Brain pericyte (primary cell): ENCODE measurements at regions not wholly inside any gene's neighbourhood (a gene's known extent, or its start where the extent isn't known, plus 50 kb on each side); places are given as distances from the start of the nearest gene placed in this dataset.

ENCODE experiments used
- DNase-seq: peaks from one replicate; pipeline ENCODE4 v3.0.0-alpha.2; 2012; ENCODE audit warnings: low read depth, low spot score

- no peak for DNase-seq
Measured at GRCh38 chr2:236949089-236949905, 136.4 kb upstream of the COPS8 start.

DNA sequence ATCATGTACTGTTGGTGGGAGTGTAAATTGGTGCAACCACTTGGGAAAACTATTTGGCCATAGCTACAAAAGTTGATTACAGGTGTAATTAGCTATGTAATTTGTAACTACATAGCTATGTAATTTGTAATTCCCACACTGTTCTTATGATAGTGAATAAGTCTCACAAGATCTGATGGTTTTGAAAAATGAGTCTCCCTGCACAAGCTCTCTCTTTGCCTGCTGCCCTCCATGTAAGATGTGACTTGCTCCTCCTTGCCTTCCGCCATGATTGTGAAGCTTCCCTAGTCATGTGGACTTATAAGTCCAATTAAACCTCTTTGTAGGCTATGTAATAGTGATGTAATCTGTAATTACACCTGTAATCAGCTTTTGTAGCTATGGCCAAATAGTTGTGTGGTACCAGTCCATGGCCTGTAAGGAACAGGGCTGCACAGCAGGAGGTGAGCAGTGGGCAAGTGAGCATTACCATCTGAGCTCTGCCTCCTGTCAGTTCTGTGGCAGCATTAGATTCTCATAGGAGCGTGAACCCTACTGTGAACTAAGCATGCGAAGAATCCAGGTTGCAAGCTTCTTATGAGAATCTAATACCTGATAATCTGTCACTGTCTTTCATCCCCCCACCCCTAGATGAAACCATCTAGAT is 133.7 kb upstream of the COPS8 start:
- no peak for DNase-seq

DNA sequence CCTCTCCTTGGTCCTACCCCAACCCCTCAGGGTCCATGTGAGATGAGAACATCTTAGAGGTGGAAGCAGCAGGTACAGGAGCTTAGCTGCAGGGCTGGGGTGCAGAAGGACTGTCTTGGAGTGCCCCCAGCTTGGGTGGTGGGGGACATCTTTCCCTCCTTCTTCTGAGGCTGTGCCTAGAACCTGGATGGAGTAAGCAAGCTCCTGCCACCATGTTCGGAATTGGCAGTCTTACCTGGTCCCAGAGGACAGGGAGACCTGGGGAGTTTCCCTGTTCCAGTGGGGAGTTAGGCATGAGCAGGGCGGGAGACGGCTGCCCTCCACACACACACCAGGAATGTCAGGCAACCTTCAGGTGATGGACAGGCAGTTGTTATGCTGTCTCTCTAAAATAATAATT is 131.0 kb upstream of the COPS8 start:
- no peak for DNase-seq

- DNase-seq, result no peak
Measured at GRCh38 chr2:236955521-236956030, 130.1 kb upstream of the COPS8 start.

DNA sequence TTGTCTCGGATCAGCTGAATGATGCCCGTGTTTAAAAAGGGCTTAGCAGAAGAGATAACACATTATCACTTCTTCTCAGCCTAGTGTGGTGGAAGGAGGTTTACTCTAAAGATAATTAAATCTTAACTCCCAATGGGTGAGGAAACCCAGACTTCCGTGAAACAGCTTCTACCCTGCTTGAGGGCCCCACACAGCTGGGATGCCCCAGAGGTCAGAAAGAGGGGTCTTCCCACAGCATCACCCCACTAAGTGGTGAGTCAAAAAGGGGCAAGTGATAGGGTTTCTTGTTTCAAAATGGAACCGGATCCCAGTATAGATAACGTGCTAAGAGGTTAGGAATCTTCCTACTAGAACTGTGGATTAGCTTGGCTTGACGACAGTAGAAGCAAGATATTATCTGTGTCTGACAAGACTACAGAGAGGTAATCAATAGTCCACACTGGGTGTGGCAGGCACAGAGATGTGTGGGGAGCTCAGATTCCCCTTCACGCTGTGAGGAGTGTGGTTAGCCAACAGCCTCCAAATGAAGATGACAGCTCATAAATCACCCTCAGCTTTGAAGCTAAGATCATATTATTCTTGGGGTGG is 129.6 kb upstream of the COPS8 start:
- DNase-seq, result no peak

DNA sequence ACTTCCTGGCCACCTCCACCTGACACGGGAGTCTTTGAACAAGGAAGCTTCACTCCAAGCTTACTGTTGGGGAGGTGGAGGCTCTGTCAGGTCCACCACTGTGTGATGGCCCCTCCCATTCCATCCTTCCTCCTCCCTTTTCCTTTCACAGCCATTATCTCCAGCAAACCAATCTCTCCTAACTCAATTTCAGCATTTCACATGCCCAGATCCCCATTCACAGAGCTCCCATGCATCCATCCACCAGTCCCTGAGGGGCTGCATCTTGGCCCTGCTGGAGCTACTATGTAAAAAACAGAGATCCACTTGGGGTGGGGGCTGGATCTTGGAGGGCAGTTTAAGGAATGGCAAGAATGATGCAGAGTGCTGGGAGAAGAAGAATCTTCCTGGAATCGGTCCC is 129.0 kb upstream of the COPS8 start:
- DNase-seq, result no peak

GRCh38 chr2:236959036-236959435 is 126.7 kb upstream of the COPS8 start:
- DNase-seq, result no peak

- no peak for DNase-seq
Measured at GRCh38 chr2:236959876-236960275, 125.8 kb upstream of the COPS8 start.

DNA sequence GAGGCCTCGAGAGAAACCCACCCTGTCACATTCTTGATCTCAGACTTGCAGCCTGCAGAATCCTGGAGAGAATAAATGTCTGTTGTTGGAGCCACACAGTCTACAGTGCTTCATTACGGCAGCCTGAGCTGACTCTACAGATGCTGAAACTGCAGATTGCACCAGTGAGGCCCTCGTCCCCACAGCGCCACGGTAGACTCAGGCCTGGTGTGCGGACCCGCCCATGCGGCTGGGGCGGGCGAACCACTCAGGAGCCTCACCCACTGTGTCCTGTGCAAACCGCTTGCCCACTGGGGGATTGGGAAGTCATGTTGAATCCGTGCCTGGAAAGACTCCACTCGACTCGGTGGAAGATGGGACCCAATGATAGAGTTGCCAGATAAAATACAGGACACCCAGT is 125.2 kb upstream of the COPS8 start:
- no peak for DNase-seq

DNA sequence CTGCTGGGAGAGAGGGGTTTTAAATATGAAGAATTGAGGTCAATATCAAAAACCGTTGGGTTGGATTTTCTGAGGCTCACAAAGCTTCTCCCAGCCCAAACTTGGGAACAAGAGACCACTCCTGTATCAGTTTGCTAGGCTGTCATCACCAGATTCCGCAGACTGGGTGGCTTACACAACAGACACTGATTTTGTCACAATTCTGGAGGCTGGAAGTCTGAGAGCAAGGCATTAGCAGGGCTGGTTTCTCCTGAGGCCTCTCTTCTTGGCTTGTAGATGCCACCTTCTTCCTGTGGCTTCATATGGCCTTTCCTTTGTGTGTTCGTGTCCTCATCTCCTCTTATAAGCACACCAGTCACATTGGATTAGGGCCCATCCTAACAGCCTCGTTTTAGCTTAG is 122.9 kb upstream of the COPS8 start:
- no peak for DNase-seq

DNA sequence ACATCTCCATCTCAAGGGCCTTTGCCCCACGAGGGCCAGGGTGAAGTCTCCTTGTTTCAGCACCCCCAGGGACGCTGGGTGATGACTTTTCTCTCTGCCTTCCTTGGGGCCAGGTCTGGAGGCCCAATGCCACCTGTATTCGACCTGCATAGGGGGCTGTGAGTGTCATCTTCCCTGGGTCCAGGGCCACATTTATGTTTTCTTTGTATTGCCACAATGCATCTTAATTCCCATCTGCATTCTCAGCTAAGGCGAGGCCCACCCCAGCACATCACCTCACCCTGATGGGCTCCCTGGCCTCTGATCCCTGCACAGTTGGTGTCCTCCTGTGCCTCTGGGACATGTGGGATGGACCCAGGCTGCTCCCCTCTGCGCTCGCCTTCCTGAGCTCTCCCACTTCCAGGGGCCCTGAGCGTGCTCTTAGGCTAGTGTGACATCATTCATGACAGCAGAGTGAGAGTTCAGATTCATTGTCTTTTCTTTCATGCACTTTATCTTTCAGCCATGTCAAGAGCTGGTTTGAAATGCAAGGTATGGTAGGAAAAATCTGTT is 122.0 kb upstream of the COPS8 start:
- no peak for DNase-seq

- no peak for DNase-seq
Measured at GRCh38 chr2:236964291-236964690, 121.4 kb upstream of the COPS8 start.

GRCh38 chr2:236965021-236965840 is 120.5 kb upstream of the COPS8 start:
- no peak for DNase-seq

GRCh38 chr2:236965841-236966096 is 119.9 kb upstream of the COPS8 start:
- DNase-seq, result no peak

- DNase-seq, result no peak
Measured at GRCh38 chr2:236967499-236967783, 118.2 kb upstream of the COPS8 start.

DNA sequence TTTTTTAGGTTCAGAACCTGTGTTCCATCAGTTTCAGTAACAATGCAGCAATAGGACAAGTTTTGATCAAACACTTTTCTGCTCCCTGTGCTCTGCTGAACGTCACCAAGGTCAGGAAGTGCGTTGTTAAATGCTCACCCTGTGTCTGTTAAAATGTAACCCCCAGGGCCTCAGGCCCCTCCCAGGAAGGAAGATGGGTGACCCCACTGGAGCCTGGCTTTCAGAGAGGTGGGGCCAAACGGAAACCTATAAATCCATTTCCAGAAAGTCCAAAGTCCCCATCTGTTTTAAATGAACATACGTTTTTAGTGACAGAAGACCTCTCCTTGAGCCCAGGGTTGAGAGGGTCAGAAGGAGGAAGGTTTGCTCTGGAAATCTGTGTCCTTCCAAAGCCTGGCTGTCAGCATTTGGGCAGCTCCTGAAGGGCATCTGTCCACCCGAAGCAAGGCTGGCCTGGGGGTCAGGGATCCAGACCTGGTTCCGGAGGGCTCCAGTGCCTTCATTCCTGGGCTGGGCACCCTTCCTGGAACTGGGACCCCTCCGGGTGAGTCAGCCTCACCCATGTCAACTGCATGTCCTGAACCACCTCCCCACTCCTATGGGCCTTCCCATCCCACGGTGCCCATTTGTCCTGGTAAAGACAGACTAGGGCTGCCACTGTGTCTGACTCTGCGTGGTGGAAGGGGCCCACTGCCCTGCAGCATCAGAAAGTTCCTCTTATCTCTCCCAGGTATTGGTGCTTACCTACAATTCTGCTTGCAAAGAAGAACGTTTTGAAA is 117.4 kb upstream of the COPS8 start:
- DNase-seq, result no peak

DNA sequence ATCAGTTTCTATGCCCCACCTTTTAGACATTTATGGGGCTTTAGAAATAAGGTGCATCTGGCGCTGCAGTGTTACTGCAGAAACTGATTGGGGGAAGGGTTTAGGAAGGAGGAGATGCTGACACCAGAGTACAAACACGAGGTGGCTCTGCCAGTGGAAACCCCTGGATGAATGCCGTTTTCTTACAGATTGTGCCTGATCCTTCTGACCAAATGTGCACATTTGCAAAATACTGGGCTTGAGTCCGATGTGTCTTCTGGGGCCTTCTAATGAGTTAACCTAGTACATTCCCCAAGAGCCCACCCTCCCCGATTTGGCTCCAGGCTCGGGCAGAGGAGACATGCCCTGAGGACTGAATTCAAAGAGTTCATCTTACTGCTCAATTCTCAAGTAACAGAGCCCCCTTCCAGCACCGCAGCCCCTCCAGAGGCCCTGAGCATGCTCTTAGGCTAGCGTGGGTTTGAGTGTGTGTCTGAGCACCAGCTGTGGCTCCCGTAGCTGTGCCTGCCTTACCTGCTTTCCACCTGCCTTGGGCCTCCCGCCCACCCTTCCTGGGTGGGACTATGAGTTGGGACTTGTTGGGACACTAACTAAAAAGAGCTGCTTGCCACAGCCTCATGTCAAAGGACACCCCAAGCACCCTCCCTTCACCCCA is 116.7 kb upstream of the COPS8 start:
- DNase-seq, result no peak

- DNase-seq, result no peak
Measured at GRCh38 chr2:236969767-236970655, 115.7 kb upstream of the COPS8 start.

GRCh38 chr2:236970656-236971010 is 115.1 kb upstream of the COPS8 start:
- no peak for DNase-seq
